HEK293T (cell line): ENCODE measurements at regions not wholly inside any gene's neighbourhood (a gene's known extent, or its start where the extent isn't known, plus 50 kb on each side); places are given as distances from the start of the nearest gene placed in this dataset.

Source experiments
- CTCF ChIA-PET: fragments of 350-600 bp; formaldehyde crosslinking; extraction: SDS; loops from one replicate; lab custom pipeline; 2021; ENCODE audit warnings: antibody characterized with exemption, inconsistent platforms; lab: Yijun Ruan, JAX
- POLR2A ChIA-PET: fragments of 350-600 bp; formaldehyde crosslinking; extraction: SDS; loops from one replicate; lab custom pipeline; 2020; ENCODE audit warnings: antibody characterized with exemption, inconsistent platforms; lab: Yijun Ruan, JAX
- DNase-seq: peaks from one replicate; pipeline ENCODE4 v3.0.0; 2012; ENCODE audit warnings: mixed read lengths; ENCODE audit errors: extremely low spot score
- ARNT ChIP-seq: fragments of 450-650 bp; IDR thresholded peaks from 2 replicates; pipeline ENCODE4 v1.6.1; 2017; ENCODE audit warnings: mild to moderate bottlenecking
- BHLHE40 ChIP-seq: fragments of 450-650 bp; IDR thresholded peaks from 2 replicates; pipeline ENCODE4 v1.6.1; 2016; ENCODE audit warnings: mild to moderate bottlenecking, moderate library complexity, borderline replicate concordance
- CTBP1 ChIP-seq: fragments of 450-650 bp; IDR thresholded peaks from 2 replicates; pipeline ENCODE4 v1.6.1; 2016; ENCODE audit warnings: borderline replicate concordance
- ELF4 ChIP-seq: fragments of 450-650 bp; IDR thresholded peaks from 2 replicates; pipeline ENCODE4 v1.6.1; 2017; ENCODE audit warnings: antibody characterized with exemption
- FOXA1 ChIP-seq: fragments of 450-650 bp; IDR thresholded peaks from 2 replicates; pipeline ENCODE4 v1.6.1; 2016; ENCODE audit warnings: mild to moderate bottlenecking
- FOXK2 ChIP-seq: fragments of 450-650 bp; IDR thresholded peaks from 2 replicates; pipeline ENCODE4 v1.6.1; 2016; ENCODE audit warnings: mild to moderate bottlenecking
- FOXM1 ChIP-seq: fragments of 450-650 bp; IDR thresholded peaks from 2 replicates; pipeline ENCODE4 v1.6.1; 2017; ENCODE audit warnings: mild to moderate bottlenecking, borderline replicate concordance
- HDGF ChIP-seq: fragments of 450-650 bp; IDR thresholded peaks from 2 replicates; pipeline ENCODE4 v1.6.1; 2017; ENCODE audit warnings: antibody characterized with exemption, borderline replicate concordance
- L3MBTL2 ChIP-seq: fragments of 450-650 bp; conservative IDR thresholded peaks from 2 replicates; pipeline ENCODE4 v1.6.1; 2016; ENCODE audit warnings: mild to moderate bottlenecking
- LEF1 ChIP-seq: fragments of 450-650 bp; IDR thresholded peaks from 2 replicates; pipeline ENCODE4 v1.6.1; 2017; ENCODE audit warnings: mild to moderate bottlenecking, borderline replicate concordance
- NFRKB ChIP-seq: fragments of 450-650 bp; IDR thresholded peaks from 2 replicates; pipeline ENCODE4 v1.6.1; 2016; ENCODE audit warnings: mild to moderate bottlenecking, moderate library complexity
- PKNOX1 ChIP-seq: fragments of 450-650 bp; IDR thresholded peaks from 2 replicates; pipeline ENCODE4 v1.6.1; 2016
- SP1 ChIP-seq: fragments of 450-650 bp; IDR thresholded peaks from 2 replicates; pipeline ENCODE4 v1.6.1; 2017
- SUZ12 ChIP-seq: fragments of 450-650 bp; IDR thresholded peaks from 2 replicates; pipeline ENCODE4 v1.6.1; 2016; ENCODE audit warnings: mild to moderate bottlenecking
- TARDBP ChIP-seq: fragments of 450-650 bp; IDR thresholded peaks from 2 replicates; pipeline ENCODE4 v1.6.1; 2016
- ZNF384 ChIP-seq: fragments of 450-650 bp; IDR thresholded peaks from 2 replicates; pipeline ENCODE4 v1.6.1; 2016

GRCh38 chr3:164620956-164621355, 457.3 kb downstream of the SI start:
- DNase-seq, result no peak
- TF ChIP-seq TARDBP (no peak), LEF1 (no peak), NFRKB (no peak), FOXA1 (no peak), FOXK2 (no peak), L3MBTL2 (no peak), ELF4 (no peak), ARNT (no peak), CTBP1 (no peak), SP1 (no peak), SUZ12 (no peak), HDGF (no peak), PKNOX1 (no peak), ZNF384 (no peak), BHLHE40 (no peak), FOXM1 (no peak)
- POLR2A ChIA-PET, result no interaction called here
- CTCF ChIA-PET, result no interaction called here

- ChIA-PET CTCF (no interaction called here), POLR2A (no interaction called here)
- no peak for DNase-seq
- TF ChIP-seq FOXK2 (no peak), LEF1 (no peak)
Measured at GRCh38 chr3:164620423-164620822, 457.9 kb downstream of the SI start.

GRCh38 chr3:164612751-164613150, 465.5 kb downstream of the SI start:
- DNase-seq, result no peak
- no peak for TF ChIP-seq CTBP1
- no peak for TF ChIP-seq NFRKB
- TF ChIP-seq ELF4, result no peak
- no peak for TF ChIP-seq ARNT
- no peak for TF ChIP-seq FOXA1
- TF ChIP-seq SP1, result no peak
- TF ChIP-seq FOXK2, result no peak
- TF ChIP-seq LEF1, result no peak
- no peak for TF ChIP-seq TARDBP
- TF ChIP-seq BHLHE40, result no peak
- TF ChIP-seq L3MBTL2, result no peak
- TF ChIP-seq FOXM1, result no peak
- CTCF ChIA-PET, result interaction anchor here (0.5 kb wide), 1 partner anchor 1159 kb away, joined by 3 read pairs; no protein-coding TSS in a partner anchor
- POLR2A ChIA-PET, result no interaction called here

GRCh38 chr3:164608554-164609276, 469.6 kb downstream of the SI start:
- DNase-seq, result no peak
- no peak for TF ChIP-seq TARDBP
- no peak for TF ChIP-seq FOXK2
- TF ChIP-seq LEF1, result no peak
- TF ChIP-seq BHLHE40, result no peak
- TF ChIP-seq SUZ12, result no peak
- TF ChIP-seq L3MBTL2, result no peak
- no peak for TF ChIP-seq PKNOX1
- no peak for TF ChIP-seq NFRKB
- no peak for TF ChIP-seq ZNF384
- no peak for TF ChIP-seq ELF4
- no peak for TF ChIP-seq SP1
- no peak for TF ChIP-seq HDGF
- TF ChIP-seq FOXM1, result no peak
- TF ChIP-seq ARNT, result no peak
- TF ChIP-seq CTBP1, result no peak
- TF ChIP-seq FOXA1, result no peak
- POLR2A ChIA-PET, result no interaction called here
- CTCF ChIA-PET, result no interaction called here

GRCh38 chr3:164604687-164605086, 473.6 kb downstream of the SI start:
- POLR2A ChIA-PET, result no interaction called here
- no peak for DNase-seq
- CTCF ChIA-PET, result no interaction called here
- TF ChIP-seq ELF4 (no peak), CTBP1 (no peak), FOXK2 (no peak), PKNOX1 (no peak)

GRCh38 chr3:164577667-164578210, 500.6 kb downstream of the SI start:
- DNase-seq, result no peak
- ChIA-PET CTCF (no interaction called here), POLR2A (no interaction called here)
- TF ChIP-seq SUZ12 (no peak), L3MBTL2 (no peak), FOXK2 (no peak), BHLHE40 (no peak), LEF1 (no peak), FOXM1 (no peak), SP1 (no peak), TARDBP (no peak), NFRKB (no peak), PKNOX1 (no peak), CTBP1 (no peak), HDGF (no peak)
